Astrocyte (in vitro differentiated cells and primary cell): ENCODE measurements at regions not wholly inside any gene's neighbourhood (a gene's known extent, or its start where the extent isn't known, plus 50 kb on each side); places are given as distances from the start of the nearest gene placed in this dataset.

Experiments used
- DNase-seq: peaks from one replicate; pipeline ENCODE4 v3.0.0-alpha.2; 2010; ENCODE audit warnings: low read depth
- FAIRE-seq: peaks from 2 replicates; lab custom pipeline; 2011; peaks lifted over from hg19 to GRCh38; lab: Jason Lieb, UNC
- H2AFZ ChIP-seq: 2 replicates; pipeline ENCODE4 v1.6.0; 2012; ENCODE audit warnings: low read depth, low read length, inconsistent platforms
- H3K27ac ChIP-seq: 2 replicates; pipeline ENCODE4 v1.5.1; 2011; ENCODE audit warnings: low read depth, low read length, inconsistent platforms
- H3K27me3 ChIP-seq: 2 replicates; pipeline ENCODE4 v1.6.0; 2011; ENCODE audit warnings: low read length, inconsistent platforms; ENCODE audit not compliant: insufficient read depth
- H3K36me3 ChIP-seq: 2 replicates; pipeline ENCODE4 v1.5.1; 2011; ENCODE audit warnings: low read length, inconsistent platforms; ENCODE audit not compliant: insufficient read depth
- H3K4me1 ChIP-seq: 2 replicates; pipeline ENCODE4 v1.5.1; 2011; ENCODE audit warnings: low read length, inconsistent platforms; ENCODE audit not compliant: insufficient read depth
- H3K4me2 ChIP-seq: 2 replicates; pipeline ENCODE4 v1.6.0; 2012; ENCODE audit warnings: low read length, inconsistent platforms
- H3K4me3 ChIP-seq: 2 replicates; pipeline ENCODE4 v1.5.1; 2011; ENCODE audit warnings: low read depth, mild to moderate bottlenecking, low read length, inconsistent platforms; ENCODE audit not compliant: insufficient read depth
- H3K79me2 ChIP-seq: 2 replicates; pipeline ENCODE4 v1.6.0; 2012; ENCODE audit warnings: mild to moderate bottlenecking, low read length, inconsistent platforms; ENCODE audit not compliant: insufficient read depth
- H3K9ac ChIP-seq: 2 replicates; pipeline ENCODE4 v1.6.0; 2012; ENCODE audit warnings: mild to moderate bottlenecking, low read length, inconsistent platforms
- H3K9me3 ChIP-seq: 2 replicates; pipeline ENCODE4 v1.5.1; 2012; ENCODE audit warnings: low read depth, mild to moderate bottlenecking, low read length, inconsistent platforms; ENCODE audit not compliant: insufficient read depth
- H4K20me1 ChIP-seq: 2 replicates; pipeline ENCODE4 v1.6.0; 2012; ENCODE audit warnings: low read length, inconsistent platforms; ENCODE audit not compliant: insufficient read depth
- H3K27ac Mint-ChIP-seq: one replicate; pipeline ENCODE4 v1.8.0; 2021; ENCODE audit warnings: mild to moderate bottlenecking, mixed read lengths; ENCODE audit not compliant: unreplicated experiment
- H3K27me3 Mint-ChIP-seq: one replicate; pipeline ENCODE4 v1.8.0; 2021; ENCODE audit warnings: low read depth, mixed read lengths; ENCODE audit not compliant: unreplicated experiment
- H3K36me3 Mint-ChIP-seq: one replicate; pipeline ENCODE4 v1.8.0; 2021; ENCODE audit warnings: low read depth, mixed read lengths; ENCODE audit not compliant: unreplicated experiment
- H3K4me1 Mint-ChIP-seq: one replicate; pipeline ENCODE4 v1.8.0; 2021; ENCODE audit warnings: low read depth, mixed read lengths; ENCODE audit not compliant: unreplicated experiment
- H3K4me3 Mint-ChIP-seq: one replicate; pipeline ENCODE4 v1.8.0; 2021; ENCODE audit warnings: mild to moderate bottlenecking, moderate library complexity, mixed read lengths; ENCODE audit not compliant: unreplicated experiment
- H3K9me3 Mint-ChIP-seq: one replicate; pipeline ENCODE4 v1.8.0; 2021; ENCODE audit warnings: mild to moderate bottlenecking, mixed read lengths; ENCODE audit not compliant: unreplicated experiment
- CTCF ChIP-seq: IDR thresholded peaks from 2 replicates; pipeline ENCODE4 v1.5.1; 2011; ENCODE audit warnings: low read depth, mild to moderate bottlenecking, inconsistent platforms, low read length, moderate library complexity; ENCODE audit not compliant: insufficient read depth
- EZH2 ChIP-seq: IDR thresholded peaks from 2 replicates; pipeline ENCODE4 v1.6.1; 2012; ENCODE audit warnings: mild to moderate bottlenecking, low read length, inconsistent platforms; ENCODE audit not compliant: insufficient read depth

- Histone ChIP-seq H4K20me1 (no peaks in the 10 kb centered on the region), H3K9me3 (no peaks in the 10 kb centered on the region), H2AFZ (no peak overlapping the region), H3K4me1 (no peaks in the 10 kb centered on the region), H3K79me2 (no peaks in the 10 kb centered on the region), H3K9ac (no peak overlapping the region), H3K27me3 (no peaks in the 10 kb centered on the region), H3K4me2 (no peak overlapping the region), H3K4me3 (no peak overlapping the region), H3K27ac (peak overlapping the region; percentile 33), H3K36me3 (no peaks in the 10 kb centered on the region)
- DNase-seq (no peak), FAIRE-seq (no peak)
- Mint-ChIP-seq H3K4me1 (peaks cover 4% of the 10 kb centered on the region), H3K27me3 (no peaks in the 10 kb centered on the region), H3K27ac (no peak overlapping the region), H3K4me3 (no peak overlapping the region), H3K9me3 (no peaks in the 10 kb centered on the region), H3K36me3 (no peaks in the 10 kb centered on the region)
- TF ChIP-seq EZH2 (no peak), CTCF (no peak)
Measured at GRCh38 chrY:7674465-7674864, 762.9 kb upstream of the AMELY start.

- Histone ChIP-seq H3K27ac (no peak overlapping the region), H3K9ac (no peak overlapping the region), H3K4me3 (no peak overlapping the region), H2AFZ (no peak overlapping the region), H3K27me3 (no peaks in the 10 kb centered on the region), H3K36me3 (no peaks in the 10 kb centered on the region), H3K9me3 (no peaks in the 10 kb centered on the region), H3K79me2 (no peaks in the 10 kb centered on the region), H3K4me1 (no peaks in the 10 kb centered on the region), H4K20me1 (no peaks in the 10 kb centered on the region), H3K4me2 (no peak overlapping the region)
- DNase-seq, result no peak
- Mint-ChIP-seq H3K9me3 (no peaks in the 10 kb centered on the region), H3K4me3 (no peak overlapping the region), H3K27me3 (no peaks in the 10 kb centered on the region), H3K36me3 (no peaks in the 10 kb centered on the region), H3K4me1 (peaks cover 4% of the 10 kb centered on the region), H3K27ac (no peak overlapping the region)
- no peak for TF ChIP-seq EZH2
- TF ChIP-seq CTCF, result no peak
- no peak for FAIRE-seq
Measured at GRCh38 chrY:7672796-7673195, 761.2 kb upstream of the AMELY start.

- TF ChIP-seq CTCF, result no peak
- no peak for TF ChIP-seq EZH2
- H3K9ac ChIP-seq, result no peak overlapping the region
- FAIRE-seq, result no peak
- H3K27ac Mint-ChIP-seq, result no peak overlapping the region
- H2AFZ ChIP-seq, result no peak overlapping the region
- H3K4me1 ChIP-seq, result no peaks in the 10 kb centered on the region
- H3K4me3 ChIP-seq, result no peak overlapping the region
- H4K20me1 ChIP-seq, result no peaks in the 10 kb centered on the region
- H3K36me3 ChIP-seq, result no peaks in the 10 kb centered on the region
- DNase-seq, result no peak
- H3K4me3 Mint-ChIP-seq, result no peak overlapping the region
- no peaks in the 10 kb centered on the region for H3K27me3 ChIP-seq
- H3K4me2 ChIP-seq, result no peak overlapping the region
- no peaks in the 10 kb centered on the region for H3K79me2 ChIP-seq
- no peak overlapping the region for H3K27ac ChIP-seq
- H3K4me1 Mint-ChIP-seq, result no peaks in the 10 kb centered on the region
- H3K27me3 Mint-ChIP-seq, result no peaks in the 10 kb centered on the region
- H3K36me3 Mint-ChIP-seq, result no peaks in the 10 kb centered on the region
- no peaks in the 10 kb centered on the region for H3K9me3 ChIP-seq
- no peaks in the 10 kb centered on the region for H3K9me3 Mint-ChIP-seq
Measured at GRCh38 chrY:7663261-7663660, 751.7 kb upstream of the AMELY start.
